NOMO-1 treated with dmso at 0.1 percent for 144 hours (cell line): ENCODE measurements at regions not wholly inside any gene's neighbourhood (a gene's known extent, or its start where the extent isn't known, plus 50 kb on each side); places are given as distances from the start of the nearest gene placed in this dataset.

ENCODE experiments used
- DNase-seq: peaks from one replicate; lab custom pipeline; 2025; ENCODE audit not compliant: unreplicated experiment; lab: John Stamatoyannopoulos, UW

DNA sequence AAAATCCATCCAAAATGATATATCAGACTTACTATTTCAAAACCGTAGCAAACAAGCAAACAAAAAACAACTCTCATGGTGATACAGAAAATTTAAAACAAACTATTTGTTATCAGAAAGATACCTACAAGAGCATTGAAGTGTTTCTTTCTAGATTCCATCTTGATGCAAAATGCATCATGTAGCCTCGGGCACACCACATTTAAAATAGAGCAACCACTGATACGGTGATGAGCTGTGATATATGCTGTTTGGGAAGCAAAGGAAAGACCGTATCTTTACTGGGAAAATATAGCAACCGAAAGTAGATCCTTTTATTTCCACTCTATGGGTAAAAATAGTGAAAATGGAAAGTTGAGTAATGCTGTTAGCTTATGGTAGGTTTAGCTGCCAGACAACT, 892.0 kb downstream of the GATA3 start:
- DNase-seq = no peak

DNA sequence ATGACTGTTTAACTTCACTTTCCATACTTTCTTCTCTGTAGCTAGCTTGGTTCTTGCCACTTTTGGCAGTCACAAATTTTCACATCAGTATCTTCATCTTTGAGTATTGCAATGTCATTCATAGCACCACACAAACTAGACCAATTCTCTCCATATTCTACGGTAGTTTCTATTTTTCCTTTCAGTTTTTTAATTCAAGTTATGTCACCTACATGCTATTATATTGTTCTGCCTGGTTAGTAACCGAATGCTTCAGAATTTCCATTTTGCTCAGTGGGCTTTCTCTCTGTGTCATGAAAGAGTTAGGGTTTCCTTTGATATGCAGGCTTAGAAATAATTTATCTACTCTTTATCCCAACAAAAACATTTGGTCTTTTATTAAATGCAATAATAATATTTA, 896.5 kb downstream of the GATA3 start:
- DNase-seq = no peak

- DNase-seq = no peak
Observed at GRCh38 chr10:8951440-8952089, 897.1 kb downstream of the GATA3 start.

GRCh38 chr10:8956400-8956799, 901.9 kb downstream of the GATA3 start:
- no peak for DNase-seq

DNA sequence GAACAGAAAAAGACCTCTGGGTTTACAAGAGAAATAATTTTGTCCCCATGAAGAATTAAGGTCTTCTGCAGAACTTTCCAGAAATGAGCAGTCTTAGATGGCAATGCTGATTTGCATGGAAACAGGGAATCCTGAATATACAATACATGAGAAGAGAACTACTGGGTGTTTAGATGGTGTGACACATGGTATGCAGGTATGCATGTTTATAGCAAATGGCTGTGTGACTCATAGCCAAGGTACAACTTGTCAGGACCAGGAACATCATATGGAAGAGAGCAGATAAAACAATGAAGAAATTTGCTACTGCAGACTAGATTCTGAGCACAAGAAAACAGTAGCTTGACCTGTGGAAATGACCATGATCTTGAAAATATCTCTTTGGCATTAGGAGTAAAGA, 907.8 kb downstream of the GATA3 start:
- DNase-seq = no peak

GRCh38 chr10:8967061-8967460, 912.6 kb downstream of the GATA3 start:
- DNase-seq = no peak

DNA sequence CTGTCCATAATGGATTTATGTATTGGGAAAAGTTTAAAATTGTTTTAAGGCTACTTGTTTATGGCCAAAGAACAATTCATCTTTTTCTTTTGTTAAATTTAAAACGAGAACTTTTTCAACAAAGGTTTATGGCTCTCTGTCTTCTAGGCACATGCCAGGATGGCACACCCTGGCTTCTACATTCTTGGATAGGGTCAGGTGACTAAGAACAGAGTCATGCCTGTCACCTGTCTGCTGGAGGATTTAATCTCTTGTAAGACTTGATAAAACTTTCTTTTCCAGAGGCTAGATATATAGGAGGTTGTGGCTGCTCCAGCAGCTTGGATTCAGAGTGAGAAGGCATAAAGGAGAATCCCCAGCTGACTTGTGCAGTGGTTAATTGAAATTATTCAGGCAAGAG, 915.4 kb downstream of the GATA3 start:
- DNase-seq = no peak

DNA sequence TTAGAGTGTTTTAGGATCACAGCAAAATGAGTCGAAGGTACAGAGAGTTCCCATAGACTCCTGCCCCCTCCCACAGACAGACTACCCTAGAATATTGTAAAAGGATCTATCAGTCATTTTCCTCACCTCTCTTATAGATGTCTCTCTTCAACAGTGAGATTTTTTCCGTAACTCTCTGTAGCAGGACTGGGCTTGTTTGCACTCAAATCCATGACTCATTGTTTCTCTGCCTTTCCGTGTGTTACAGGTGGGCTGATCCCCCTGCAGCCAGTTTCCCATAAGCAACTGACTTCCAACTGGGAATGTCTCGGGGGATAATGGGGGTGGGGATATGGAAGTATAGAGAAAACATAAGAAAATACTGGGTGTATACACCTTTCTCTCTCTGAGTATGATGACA, 921.0 kb downstream of the GATA3 start:
- no peak for DNase-seq

- DNase-seq = no peak
Observed at GRCh38 chr10:8978100-8978499, 923.6 kb downstream of the GATA3 start.

DNA sequence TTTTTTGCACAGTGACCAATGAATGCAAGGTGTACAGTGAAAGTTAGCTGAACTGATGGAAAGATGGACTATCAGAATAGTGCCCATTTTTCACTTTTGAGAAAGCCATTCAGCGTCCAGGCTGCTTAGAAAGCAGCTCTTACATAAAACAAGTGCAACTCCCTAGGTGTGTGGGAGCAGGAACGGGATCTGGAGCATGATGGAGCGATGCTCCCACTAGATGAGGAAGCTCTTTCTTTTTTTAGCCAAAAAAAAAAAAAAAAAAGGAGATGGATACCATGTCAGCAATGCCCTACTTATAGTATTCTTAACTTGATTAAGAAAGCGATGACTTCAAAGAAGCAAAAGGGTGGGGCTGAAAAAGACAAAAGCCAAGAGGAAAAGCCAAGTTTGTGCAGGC, 925.5 kb downstream of the GATA3 start:
- no peak for DNase-seq

- DNase-seq = no peak
Observed at GRCh38 chr10:8981277-8981676, 926.8 kb downstream of the GATA3 start.

GRCh38 chr10:8985651-8986050, 931.2 kb downstream of the GATA3 start:
- no peak for DNase-seq

DNA sequence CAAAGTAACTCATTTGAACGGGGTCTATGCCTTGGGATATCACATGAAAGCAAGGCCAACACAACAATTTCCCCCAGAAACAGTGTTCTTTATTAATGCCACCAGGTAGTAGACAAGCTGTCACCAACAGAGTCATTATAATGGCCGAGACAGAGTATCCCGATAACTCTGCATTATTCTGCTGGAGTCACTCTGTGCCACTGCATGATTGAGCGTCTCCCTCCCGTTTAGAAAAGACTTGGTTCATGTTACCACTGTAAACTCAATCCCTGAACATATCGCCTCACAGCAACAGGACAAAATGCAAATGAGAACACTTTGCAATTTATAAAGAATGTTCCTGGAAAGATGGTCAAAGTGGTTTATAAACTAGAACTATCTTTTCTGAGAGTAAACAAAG, 932.5 kb downstream of the GATA3 start:
- no peak for DNase-seq

DNA sequence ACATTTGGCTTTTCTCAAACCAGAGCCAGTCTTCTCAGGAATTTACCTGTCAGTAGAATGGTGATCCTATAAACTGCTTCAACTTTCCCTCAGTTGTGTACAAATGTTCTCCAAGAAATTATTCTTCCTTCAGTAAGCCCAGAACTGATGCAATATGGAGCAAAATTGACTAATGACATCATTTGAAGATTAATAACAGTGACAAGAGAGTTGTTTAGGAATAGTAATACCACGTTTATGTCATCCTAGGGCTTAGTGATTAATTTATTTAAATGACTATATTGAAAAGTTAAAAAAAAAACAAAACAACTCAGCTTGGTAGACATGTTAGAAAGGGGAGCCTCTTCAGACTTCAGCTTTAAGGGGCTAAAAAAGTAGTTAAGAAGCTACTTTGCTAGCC, 933.2 kb downstream of the GATA3 start:
- DNase-seq = no peak

DNA sequence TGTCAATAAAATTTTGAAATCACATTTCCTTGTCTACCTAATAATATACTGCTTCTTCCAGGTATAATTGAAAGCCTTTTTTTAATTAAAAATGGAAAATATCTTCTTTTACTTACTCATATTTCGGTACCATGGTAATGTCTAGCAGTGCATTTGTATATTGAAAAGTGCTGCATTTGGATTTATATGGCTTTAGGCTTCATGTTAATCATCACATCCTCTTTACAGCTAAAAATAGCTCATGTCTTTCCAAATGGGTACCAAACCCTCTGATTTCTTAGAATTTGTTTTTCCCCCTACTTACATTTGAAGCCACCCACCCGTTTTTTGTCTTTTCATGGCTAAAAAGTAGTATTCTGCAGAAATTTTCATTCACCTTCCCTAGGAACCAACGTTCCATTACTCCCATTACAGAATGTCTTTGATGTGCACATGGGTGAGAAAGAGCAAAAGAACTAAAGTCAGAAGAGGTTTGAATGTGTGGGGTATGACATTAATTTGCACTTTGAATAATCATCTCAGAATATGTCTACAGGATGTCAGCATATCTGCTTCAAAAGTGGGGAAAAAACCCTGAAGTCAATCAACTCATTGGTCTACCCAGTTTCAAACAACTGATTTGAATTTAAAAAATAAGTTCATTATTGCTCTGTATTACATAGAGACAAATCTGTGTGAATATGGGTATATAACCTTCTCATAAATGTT, 935.9 kb downstream of the GATA3 start:
- no peak for DNase-seq

DNA sequence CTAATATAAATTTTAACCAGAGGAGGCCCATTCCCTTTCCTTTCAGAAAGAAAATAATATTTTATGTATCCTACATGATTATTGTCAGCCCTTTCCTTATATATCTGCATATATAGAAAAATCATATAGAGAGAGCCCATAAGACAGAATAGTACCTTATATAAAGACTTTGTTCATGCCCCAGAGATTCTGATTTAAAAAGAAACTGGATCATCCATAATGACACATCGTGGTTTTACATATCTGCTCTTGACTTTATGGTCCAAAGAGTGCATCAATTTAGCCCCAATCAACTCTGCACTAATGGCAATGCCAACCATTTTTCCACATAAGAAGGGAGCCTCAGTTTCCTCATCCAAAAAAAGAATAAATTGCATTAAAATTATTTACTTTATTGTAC, 937.5 kb downstream of the GATA3 start:
- no peak for DNase-seq

DNA sequence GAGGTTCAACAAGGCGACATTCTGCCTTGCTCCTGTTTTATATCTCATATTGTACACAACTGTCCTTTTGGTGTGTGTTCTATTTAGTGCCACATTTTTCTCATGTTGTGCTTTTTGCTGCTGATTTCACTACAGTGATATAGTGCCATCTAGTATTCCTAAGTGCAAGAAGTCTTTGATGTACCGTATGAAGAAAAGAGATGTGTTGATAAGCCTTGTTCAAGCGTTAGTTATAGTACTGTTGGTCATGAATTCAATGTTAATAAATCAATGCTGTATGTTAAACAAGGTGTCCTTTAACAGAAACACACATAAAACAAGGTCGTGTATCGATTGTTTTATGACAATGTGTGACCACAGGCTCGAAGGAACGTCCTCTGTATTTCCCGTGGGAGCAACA, 939.4 kb downstream of the GATA3 start:
- no peak for DNase-seq

DNA sequence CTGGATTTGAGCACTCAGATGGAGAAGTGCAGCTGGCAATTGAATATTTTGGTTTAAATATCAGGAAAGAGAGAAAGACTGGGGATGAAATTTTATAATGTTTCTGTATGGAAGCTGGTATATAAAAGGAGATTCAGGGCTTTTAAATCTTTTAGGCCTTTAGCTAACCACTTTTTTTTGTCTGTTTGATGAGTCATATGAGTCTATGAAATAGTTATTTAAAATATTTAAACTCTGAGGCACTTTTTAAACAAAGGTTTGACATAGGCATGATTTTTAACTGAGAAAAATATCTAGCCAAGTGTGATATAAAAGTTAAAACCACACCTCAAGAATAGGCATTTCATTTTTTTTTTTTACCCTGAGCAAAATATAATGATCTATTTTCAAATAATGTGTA, 944.3 kb downstream of the GATA3 start:
- no peak for DNase-seq

- no peak for DNase-seq
Observed at GRCh38 chr10:9003122-9003521, 948.6 kb downstream of the GATA3 start.

DNA sequence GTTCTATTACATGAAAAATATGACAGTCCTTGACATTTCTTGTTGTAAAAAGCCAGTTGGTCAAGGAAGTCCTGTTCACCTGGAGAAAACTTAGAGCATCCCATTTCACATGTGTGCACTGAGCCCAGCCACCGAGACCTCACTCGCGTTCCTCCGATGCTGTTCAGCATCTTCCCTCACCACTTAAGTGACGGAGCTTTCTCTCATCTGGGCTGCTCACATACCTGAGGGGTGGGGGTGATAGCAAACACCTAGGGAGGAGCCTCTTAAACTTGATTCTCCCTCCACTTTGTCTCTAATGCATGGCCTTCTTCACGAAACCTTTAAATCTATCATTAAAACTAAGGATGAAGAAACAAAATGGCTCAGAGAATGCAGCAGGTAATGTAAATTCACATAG, 950.2 kb downstream of the GATA3 start:
- no peak for DNase-seq

DNA sequence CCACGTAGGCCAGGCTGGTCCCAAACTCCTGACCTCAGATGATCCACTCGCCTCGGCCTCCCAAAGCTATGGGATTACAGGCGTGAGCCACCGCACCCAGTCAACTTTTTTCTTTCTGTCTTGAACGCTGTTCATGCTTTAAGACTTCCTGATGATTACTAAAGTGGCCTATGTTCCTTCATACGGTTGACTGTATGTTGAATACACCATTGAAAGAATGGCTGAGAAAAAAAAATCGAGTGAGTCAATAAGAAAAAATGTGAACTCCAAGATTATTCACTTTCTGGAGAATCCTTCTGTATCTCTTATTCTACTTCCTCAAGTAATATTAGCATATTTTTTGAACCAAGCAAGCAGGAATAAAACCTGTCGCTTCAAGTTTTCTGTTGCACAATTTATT, 955.0 kb downstream of the GATA3 start:
- DNase-seq = no peak

GRCh38 chr10:9010093-9010492, 955.6 kb downstream of the GATA3 start:
- no peak for DNase-seq
